ENCODE measurements at regions not wholly inside any gene's neighbourhood (a gene's known extent, or its start where the extent isn't known, plus 50 kb on each side); places are given as distances from the start of the nearest gene placed in this dataset.

DNA sequence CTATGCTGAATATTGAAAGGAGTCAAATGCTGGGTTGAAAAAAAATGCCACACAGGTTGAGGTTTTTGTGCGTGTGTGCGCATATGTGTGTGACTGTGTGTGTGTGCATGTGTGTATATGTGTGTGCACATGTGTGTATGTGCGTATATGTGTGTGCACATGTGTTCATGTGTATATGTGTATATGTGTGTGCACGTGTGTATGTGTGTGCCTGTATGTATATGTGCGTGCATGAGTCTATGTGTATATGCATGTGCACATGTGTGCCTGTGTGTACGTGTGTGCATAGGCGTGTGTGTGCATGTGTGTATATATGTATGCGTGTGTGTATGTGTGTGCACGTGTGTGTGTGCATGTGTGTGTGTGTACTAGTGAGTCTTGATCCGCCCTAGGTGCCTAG is 655.7 kb downstream of the AACS start:
- TF ChIP-seq, protein P1, sequence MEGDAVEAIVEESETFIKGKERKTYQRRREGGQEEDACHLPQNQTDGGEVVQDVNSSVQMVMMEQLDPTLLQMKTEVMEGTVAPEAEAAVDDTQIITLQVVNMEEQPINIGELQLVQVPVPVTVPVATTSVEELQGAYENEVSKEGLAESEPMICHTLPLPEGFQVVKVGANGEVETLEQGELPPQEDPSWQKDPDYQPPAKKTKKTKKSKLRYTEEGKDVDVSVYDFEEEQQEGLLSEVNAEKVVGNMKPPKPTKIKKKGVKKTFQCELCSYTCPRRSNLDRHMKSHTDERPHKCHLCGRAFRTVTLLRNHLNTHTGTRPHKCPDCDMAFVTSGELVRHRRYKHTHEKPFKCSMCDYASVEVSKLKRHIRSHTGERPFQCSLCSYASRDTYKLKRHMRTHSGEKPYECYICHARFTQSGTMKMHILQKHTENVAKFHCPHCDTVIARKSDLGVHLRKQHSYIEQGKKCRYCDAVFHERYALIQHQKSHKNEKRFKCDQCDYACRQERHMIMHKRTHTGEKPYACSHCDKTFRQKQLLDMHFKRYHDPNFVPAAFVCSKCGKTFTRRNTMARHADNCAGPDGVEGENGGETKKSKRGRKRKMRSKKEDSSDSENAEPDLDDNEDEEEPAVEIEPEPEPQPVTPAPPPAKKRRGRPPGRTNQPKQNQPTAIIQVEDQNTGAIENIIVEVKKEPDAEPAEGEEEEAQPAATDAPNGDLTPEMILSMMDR (IDR thresholded peaks at IDR 0.05; ENCODE audit: low read depth, low read length, missing control alignments): no peak
- DNase-seq (ENCODE audit: extremely low read depth, low read depth): no peak
- H3K4me3 ChIP-seq (replicated peaks; ENCODE audit: low read depth, low read length): no peak overlapping the region

DNA sequence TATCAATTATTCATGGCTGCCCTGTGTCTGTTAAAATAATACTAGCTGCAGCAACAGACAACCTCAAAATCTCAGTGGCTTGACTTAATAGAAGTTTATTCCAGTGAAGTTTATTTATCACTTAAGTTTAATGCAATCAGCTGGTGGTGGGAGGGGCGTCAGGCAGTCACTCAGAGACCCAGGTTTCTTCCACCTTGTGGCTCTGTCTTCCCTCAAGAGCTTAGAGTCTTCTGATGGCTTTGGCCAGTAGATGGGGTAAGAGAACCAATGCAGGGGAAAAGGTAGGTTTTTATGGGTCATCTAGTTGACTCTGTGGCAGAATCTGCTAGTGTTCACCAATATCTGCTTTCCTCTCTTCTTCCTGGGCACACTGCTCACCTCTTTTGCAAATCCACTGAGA is 668.9 kb downstream of the AACS start:
- H3K4me3 ChIP-seq (replicated peaks; ENCODE audit: low read depth, low read length): no peak overlapping the region
- TF ChIP-seq, protein P1 (IDR thresholded peaks at IDR 0.05; ENCODE audit: low read depth, low read length, missing control alignments): no peak
- DNase-seq (ENCODE audit: extremely low read depth, low read depth): no peak

DNA sequence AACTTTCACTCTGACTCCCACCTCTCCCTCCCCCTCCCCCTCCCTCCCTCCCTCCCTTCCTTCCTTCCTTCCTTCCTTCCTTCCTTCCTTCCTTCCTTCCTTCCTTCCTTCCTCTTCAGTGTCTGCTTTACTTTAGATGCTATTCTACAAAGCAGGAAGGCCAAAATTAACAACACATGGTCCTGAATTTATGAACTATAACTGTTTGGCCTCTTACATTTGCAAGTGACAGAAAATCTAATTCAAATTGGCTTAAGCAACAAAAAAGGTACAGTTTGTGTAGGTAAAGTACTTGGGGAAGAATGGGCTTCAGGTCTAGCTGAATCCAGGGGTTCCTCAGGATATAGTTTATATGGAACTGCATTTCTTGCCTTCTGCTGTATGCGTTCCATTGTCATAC is 673.0 kb downstream of the AACS start:
- no peak overlapping the region for H3K4me3 ChIP-seq (replicated peaks; ENCODE audit: low read depth, low read length)
- no peak for DNase-seq (ENCODE audit: extremely low read depth, low read depth)
- TF ChIP-seq, protein P1 (IDR thresholded peaks at IDR 0.05; ENCODE audit: low read depth, low read length, missing control alignments): no peak

DNA sequence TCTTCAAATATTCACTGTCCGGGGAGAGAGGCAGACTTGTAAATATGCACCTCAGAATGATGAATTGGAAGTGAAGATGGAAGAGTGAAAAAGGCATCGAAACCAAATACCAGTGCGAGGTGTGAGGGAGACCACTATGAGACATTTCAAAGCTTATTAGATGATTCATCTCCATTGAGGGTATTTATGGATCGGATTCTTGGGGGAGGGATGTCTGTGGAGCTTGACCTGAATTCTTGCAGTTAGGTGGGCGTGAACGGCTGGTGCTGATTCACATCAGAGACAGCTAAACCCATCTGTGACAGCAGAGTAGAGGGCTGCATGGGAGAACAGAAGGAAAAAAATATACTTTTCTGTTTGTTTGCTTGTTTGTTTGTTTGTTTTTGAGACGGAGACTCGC is 677.2 kb downstream of the AACS start:
- DNase-seq (ENCODE audit: extremely low read depth, low read depth): no peak
- no peak overlapping the region for H3K4me3 ChIP-seq (replicated peaks; ENCODE audit: low read depth, low read length)
- TF ChIP-seq, protein P1 (IDR thresholded peaks at IDR 0.05; ENCODE audit: low read depth, low read length, missing control alignments): no peak

DNA sequence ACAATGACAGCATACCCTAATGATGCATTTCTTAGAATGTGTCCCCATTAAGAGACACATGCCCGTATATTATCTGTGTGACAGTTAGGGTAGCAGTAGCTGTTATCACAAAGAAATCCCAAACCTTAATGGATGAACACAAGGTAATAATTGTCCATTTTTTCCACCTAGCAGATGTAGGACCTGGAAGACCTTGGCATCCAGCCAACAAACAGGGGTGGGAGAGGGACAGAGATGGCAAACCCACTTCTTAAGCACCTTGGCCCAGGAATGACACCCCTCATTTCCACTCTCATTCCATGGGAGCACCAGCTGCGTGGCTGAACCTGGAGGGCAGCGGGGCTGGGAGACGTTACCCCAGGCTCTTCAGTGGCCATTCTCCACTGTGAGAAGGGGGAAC is 679.0 kb downstream of the AACS start:
- TF ChIP-seq, protein P1 (IDR thresholded peaks at IDR 0.05; ENCODE audit: low read depth, low read length, missing control alignments): no peak
- no peak for DNase-seq (ENCODE audit: extremely low read depth, low read depth)

DNA sequence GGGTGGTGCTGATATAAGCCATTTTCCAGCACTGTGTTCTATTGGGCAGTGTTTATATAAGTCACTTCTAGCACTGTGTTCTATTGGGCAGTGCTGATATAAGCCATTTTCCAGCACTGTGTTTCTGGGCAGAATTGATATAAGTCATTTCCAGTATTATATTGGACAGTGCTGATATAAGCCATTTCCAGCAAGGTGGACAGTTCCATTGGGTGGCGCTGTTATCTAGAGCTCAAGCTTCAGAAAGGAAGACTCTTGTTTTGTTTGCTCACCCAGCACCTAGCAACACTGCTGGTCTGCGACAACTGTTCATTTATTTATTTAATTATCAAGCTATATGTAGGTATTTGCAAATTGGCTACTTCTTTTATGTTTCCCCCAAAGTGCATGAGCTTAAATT is 690.3 kb downstream of the AACS start:
- TF ChIP-seq, protein P1 (IDR thresholded peaks at IDR 0.05; ENCODE audit: low read depth, low read length, missing control alignments): no peak
- no peak overlapping the region for H3K4me3 ChIP-seq (replicated peaks; ENCODE audit: low read depth, low read length)
- no peak for DNase-seq (ENCODE audit: extremely low read depth, low read depth)

More for the DNA sequence above, 679.0 kb downstream of the AACS start:
- no peak overlapping the region for H3K4me3 ChIP-seq (replicated peaks; ENCODE audit: low read depth, low read length)

DNA sequence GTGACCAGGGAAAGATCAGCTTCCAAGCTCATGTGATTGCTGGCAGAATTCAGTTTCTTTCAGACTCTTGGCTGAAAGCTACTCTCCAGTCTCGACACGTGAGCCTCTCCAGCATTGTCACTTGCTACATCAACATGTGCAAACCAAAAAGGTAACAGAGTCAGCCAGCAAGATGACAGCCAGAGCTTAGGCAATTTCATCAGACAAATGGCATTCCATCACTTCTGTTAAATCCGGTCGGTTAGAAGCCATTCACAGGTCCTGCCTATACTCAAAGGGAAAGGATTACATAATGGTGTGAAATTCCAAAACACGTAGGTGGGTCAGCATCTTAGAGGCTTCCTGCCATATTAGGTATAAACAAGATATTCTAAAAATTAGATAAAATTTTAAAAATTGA is 700.9 kb downstream of the AACS start:
- no peak for DNase-seq (ENCODE audit: extremely low read depth, low read depth)
- TF ChIP-seq, protein P1 (IDR thresholded peaks at IDR 0.05; ENCODE audit: low read depth, low read length, missing control alignments): no peak
- no peak overlapping the region for H3K4me3 ChIP-seq (replicated peaks; ENCODE audit: low read depth, low read length)
